Rectal smooth muscle tissue (tissue), 1 donor: ENCODE measurements at regions not wholly inside any gene's neighbourhood (a gene's known extent, or its start where the extent isn't known, plus 50 kb on each side); places are given as distances from the start of the nearest gene placed in this dataset.
A peak's percentile ranks its signal among the peaks of the same experiment; 100 is the strongest.

Experiments used
- H3K27ac ChIP-seq: one replicate; pipeline ENCODE4 v1.7.0; 2013; ENCODE audit warnings: low read depth, low read length, inconsistent platforms
- H3K27me3 ChIP-seq: one replicate; pipeline ENCODE4 v1.7.0; 2013; ENCODE audit warnings: low read length; ENCODE audit not compliant: control insufficient read depth, insufficient read depth
- H3K36me3 ChIP-seq: one replicate; pipeline ENCODE4 v1.7.0; 2013; ENCODE audit warnings: low read length; ENCODE audit not compliant: control insufficient read depth, insufficient read depth
- H3K4me1 ChIP-seq: one replicate; pipeline ENCODE4 v1.7.0; 2013; ENCODE audit warnings: low read length; ENCODE audit not compliant: control insufficient read depth, insufficient read depth
- H3K4me3 ChIP-seq: one replicate; pipeline ENCODE4 v1.7.0; 2013; ENCODE audit warnings: low read length
- H3K9ac ChIP-seq: one replicate; pipeline ENCODE4 v1.7.0; 2013; ENCODE audit warnings: low read length

DNA sequence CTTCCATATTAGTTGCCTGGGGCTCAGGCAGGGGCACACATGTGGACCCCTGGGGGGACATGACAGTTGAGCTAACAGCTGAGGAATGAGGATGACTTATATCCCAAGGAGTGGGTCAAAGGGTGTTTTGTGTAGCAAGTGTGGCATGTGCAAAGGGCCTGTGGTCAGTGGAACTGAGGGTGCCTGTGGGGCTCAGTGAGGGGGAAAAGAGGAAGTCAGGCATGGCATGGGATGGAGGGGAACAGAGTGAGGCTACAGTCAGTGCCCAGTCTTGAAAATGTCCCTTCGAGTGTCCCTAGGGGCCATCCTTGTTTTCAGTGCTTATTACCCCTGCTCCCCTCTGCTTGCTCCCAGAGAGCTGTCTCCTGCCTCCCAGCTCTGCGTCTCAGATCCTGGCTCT is 64.3 kb upstream of the CD99 start:
- Histone ChIP-seq H3K4me3 (no peak overlapping the region), H3K9ac (no peak overlapping the region), H3K4me1 (no peaks in the 10 kb centered on the region), H3K36me3 (peaks cover 10% of the 10 kb centered on the region), H3K27ac (no peak overlapping the region), H3K27me3 (no peaks in the 10 kb centered on the region)

- no peak overlapping the region for H3K4me3 ChIP-seq
- H3K9ac ChIP-seq: no peak overlapping the region
- peaks cover 2% of the 10 kb centered on the region for H3K36me3 ChIP-seq
- no peaks in the 10 kb centered on the region for H3K4me1 ChIP-seq
- H3K27me3 ChIP-seq: no peaks in the 10 kb centered on the region
- H3K27ac ChIP-seq: no peak overlapping the region
Measured at GRCh38 chrX:2620576-2620975, 70.5 kb upstream of the CD99 start.

DNA sequence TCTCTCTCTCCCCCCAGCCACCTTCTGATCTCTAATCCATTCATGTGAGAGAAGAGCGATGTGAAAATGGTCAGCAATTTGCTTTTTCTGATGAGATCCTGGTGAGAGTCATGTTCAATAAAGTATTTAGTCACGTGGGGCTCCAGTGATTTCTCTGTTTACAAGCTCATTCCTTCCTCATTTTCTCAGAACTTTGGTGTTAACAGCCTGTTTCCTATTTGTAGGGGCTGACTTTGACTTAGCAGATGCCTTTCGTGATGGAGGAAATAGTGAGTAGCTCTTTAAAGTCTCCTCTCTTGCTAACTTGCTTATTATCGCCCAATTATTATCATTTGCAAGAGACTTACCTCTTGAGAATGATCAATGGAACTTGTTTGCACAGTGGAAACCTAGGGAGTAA is 72.6 kb upstream of the CD99 start:
- Histone ChIP-seq H3K36me3 (peaks cover 2% of the 10 kb centered on the region), H3K9ac (no peak overlapping the region), H3K4me3 (no peak overlapping the region), H3K27me3 (no peaks in the 10 kb centered on the region), H3K4me1 (no peaks in the 10 kb centered on the region), H3K27ac (no peak overlapping the region)

GRCh38 chrX:2614911-2615310 is 76.2 kb upstream of the CD99 start:
- Histone ChIP-seq H3K4me3 (no peak overlapping the region), H3K27ac (no peak overlapping the region), H3K36me3 (peaks cover 2% of the 10 kb centered on the region), H3K4me1 (no peaks in the 10 kb centered on the region), H3K9ac (no peak overlapping the region), H3K27me3 (no peaks in the 10 kb centered on the region)

GRCh38 chrX:2610246-2611170 is 80.6 kb upstream of the CD99 start:
- no peaks in the 10 kb centered on the region for H3K27me3 ChIP-seq
- no peaks in the 10 kb centered on the region for H3K36me3 ChIP-seq
- H3K9ac ChIP-seq: no peak overlapping the region
- H3K4me3 ChIP-seq: peak overlapping the region; percentile 78
- H3K27ac ChIP-seq: no peak overlapping the region
- H3K4me1 ChIP-seq: no peaks in the 10 kb centered on the region

GRCh38 chrX:2609431-2610238 is 81.5 kb upstream of the CD99 start:
- no peaks in the 10 kb centered on the region for H3K4me1 ChIP-seq
- H3K27me3 ChIP-seq: no peaks in the 10 kb centered on the region
- H3K36me3 ChIP-seq: no peaks in the 10 kb centered on the region
- peak overlapping the region; percentile 78 for H3K4me3 ChIP-seq
- H3K27ac ChIP-seq: no peak overlapping the region
- no peak overlapping the region for H3K9ac ChIP-seq

- Histone ChIP-seq H3K36me3 (no peaks in the 10 kb centered on the region), H3K27ac (peak overlapping the region; percentile 45), H3K4me3 (peak overlapping the region; percentile 81), H3K4me1 (no peaks in the 10 kb centered on the region), H3K9ac (peak overlapping the region; percentile 62), H3K27me3 (no peaks in the 10 kb centered on the region)
Measured at GRCh38 chrX:2608638-2609430, 82.3 kb upstream of the CD99 start.

DNA sequence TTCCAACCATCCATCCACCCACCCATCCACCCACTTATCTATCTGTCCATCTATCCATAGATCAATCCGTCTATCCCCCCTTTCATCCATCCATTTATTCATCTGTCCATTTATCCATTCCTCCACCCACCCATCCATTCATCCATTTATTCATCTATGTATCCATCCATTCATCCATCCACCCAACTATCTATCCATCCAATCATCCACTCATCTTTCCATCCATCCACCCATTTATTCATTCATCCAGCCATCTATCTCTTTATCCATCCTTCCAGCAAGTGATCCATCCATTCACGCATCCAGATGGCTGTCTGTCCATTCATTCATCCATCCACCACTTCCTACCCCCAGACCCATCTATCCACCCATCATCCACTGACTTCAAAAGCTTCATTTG is 84.0 kb upstream of the CD99 start:
- H3K9ac ChIP-seq: no peak overlapping the region
- H3K4me3 ChIP-seq: no peak overlapping the region
- H3K27ac ChIP-seq: no peak overlapping the region
- no peaks in the 10 kb centered on the region for H3K36me3 ChIP-seq
- H3K4me1 ChIP-seq: no peaks in the 10 kb centered on the region
- no peaks in the 10 kb centered on the region for H3K27me3 ChIP-seq

DNA sequence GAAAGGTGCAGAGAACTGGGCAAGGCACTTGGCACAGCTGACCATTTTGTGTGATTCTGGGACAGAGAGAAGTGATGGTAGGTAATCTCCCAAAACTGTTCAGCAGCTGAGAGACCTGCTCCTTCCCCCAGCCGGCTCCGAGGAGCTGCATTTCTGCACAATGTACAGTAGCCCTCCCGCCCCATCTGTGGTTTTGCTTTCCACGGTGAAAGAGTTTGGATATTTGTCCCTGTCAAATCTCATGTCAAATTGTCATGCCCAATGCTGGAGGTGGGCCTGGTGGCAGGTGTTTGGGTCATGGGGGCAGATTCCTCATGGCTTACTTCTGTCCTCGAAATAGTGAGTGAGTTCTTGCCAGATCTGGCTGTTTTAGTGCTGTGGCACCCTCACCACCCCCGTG is 90.5 kb upstream of the CD99 start:
- Histone ChIP-seq H3K27ac (no peak overlapping the region), H3K4me1 (no peaks in the 10 kb centered on the region), H3K27me3 (no peaks in the 10 kb centered on the region)

GRCh38 chrX:2596555-2597255 is 94.4 kb upstream of the CD99 start:
- Histone ChIP-seq H3K36me3 (no peaks in the 10 kb centered on the region), H3K9ac (no peak overlapping the region), H3K27ac (no peak overlapping the region), H3K27me3 (no peaks in the 10 kb centered on the region), H3K4me1 (no peaks in the 10 kb centered on the region), H3K4me3 (no peak overlapping the region)

More for the DNA sequence above, 90.5 kb upstream of the CD99 start:
- Histone ChIP-seq H3K4me3 (no peak overlapping the region), H3K9ac (no peak overlapping the region), H3K36me3 (no peaks in the 10 kb centered on the region)

- Histone ChIP-seq H3K9ac (no peak overlapping the region), H3K27me3 (no peaks in the 10 kb centered on the region), H3K27ac (no peak overlapping the region), H3K4me1 (no peaks in the 10 kb centered on the region), H3K36me3 (no peaks in the 10 kb centered on the region), H3K4me3 (no peak overlapping the region)
Measured at GRCh38 chrX:2596045-2596444, 95.0 kb upstream of the CD99 start.
